ENCODE measurements at regions not wholly inside any gene's neighbourhood (a gene's known extent, or its start where the extent isn't known, plus 50 kb on each side); places are given as distances from the start of the nearest gene placed in this dataset.

GRCh38 chr6:23081701-23082100, 512.3 kb downstream of the HDGFL1 start:
- no peaks in the 10 kb centered on the region for H3K36me3 ChIP-seq (replicated peaks in 1 of 2; ENCODE audit: control insufficient read depth in 1 of 2, insufficient read depth in 2 of 2, low read length in 2 of 2)
- peaks cover 99% of the 10 kb centered on the region for H3K9me3 ChIP-seq (ENCODE audit: low read length)
- peak; percentile 31 to 44 for TF ChIP-seq MAFK (conservative IDR thresholded peaks at IDR 0.05 in 1 of 2, IDR thresholded peaks at IDR 0.05 in 1 of 2; ENCODE audit: low read length in 2 of 2)
- TF ChIP-seq PITX1 (CRISPR knock-in tag; IDR thresholded peaks at IDR 0.05): no peak
- TF ChIP-seq MAFF (IDR thresholded peaks at IDR 0.05; ENCODE audit: low read depth, low read length): 0 out of 2 replicates have a peak, but pooled peaks have one; percentile 23
- no peak overlapping the region for H3K4me2 ChIP-seq (ENCODE audit: low read depth, low read length)
- intact Hi-C loops (cut with micrococcal nuclease; ENCODE audit: unreplicated experiment) (no loop called here), in situ Hi-C loops (cut with HindIII; ENCODE audit: extremely low pct_ligation_motif_present, low pct_unique_long_range_greater_than_20kb) (no loop called here)
- H2AFZ ChIP-seq (ENCODE audit: low read length): no peak overlapping the region
- no peak overlapping the region for H3K4me3 ChIP-seq (replicated peaks in 1 of 3; ENCODE audit: insufficient read depth in 1 of 3, low read depth in 2 of 3, low read length in 3 of 3)
- FAIRE-seq (no peak), ATAC-seq (no peak), DNase-seq (ENCODE audit: low spot score) (no peak)
- H3K4me1 ChIP-seq (ENCODE audit: insufficient read depth, low read length): no peaks in the 10 kb centered on the region
- H3K27me3 ChIP-seq (ENCODE audit: control insufficient read depth in 1 of 2, insufficient read depth in 2 of 2, low read length in 2 of 2): no peaks in the 10 kb centered on the region
- no peak overlapping the region for H3K27ac ChIP-seq (ENCODE audit: extremely low read length, insufficient read depth, low read length)
- WGBS (ENCODE audit: low lambda C conversion rate): 30% methylated on average over 1 of the region's 1 CpG
- H3K9ac ChIP-seq (ENCODE audit: insufficient read depth, low read depth, low read length): no peak overlapping the region
- no TSS peak for BruUV-seq (replicated peaks)
- H4K20me1 ChIP-seq (ENCODE audit: insufficient read depth, low read length): no peaks in the 10 kb centered on the region
- ChIA-PET POLR2A (no interaction called here), CTCF (ENCODE audit: low intra/inter-chr PET ratio, low total read pairs) (no interaction called here)
- no peaks in the 10 kb centered on the region for H3K79me2 ChIP-seq (ENCODE audit: insufficient read depth, low read length)

GRCh38 chr6:23086100-23086499, 516.7 kb downstream of the HDGFL1 start:
- ATAC-seq (no peak), DNase-seq (ENCODE audit: low spot score) (no peak), FAIRE-seq (no peak)
- ChIA-PET POLR2A (no interaction called here), CTCF (ENCODE audit: low intra/inter-chr PET ratio, low total read pairs) (no interaction called here)
- Histone ChIP-seq H3K4me2 (ENCODE audit: low read depth, low read length) (no peak overlapping the region), H3K9me3 (ENCODE audit: low read length) (peaks cover 99% of the 10 kb centered on the region), H3K4me3 (replicated peaks in 1 of 3; ENCODE audit: insufficient read depth in 1 of 3, low read depth in 2 of 3, low read length in 3 of 3) (no peak overlapping the region), H3K4me1 (ENCODE audit: insufficient read depth, low read length) (no peaks in the 10 kb centered on the region), H3K27ac (ENCODE audit: extremely low read length, insufficient read depth, low read length) (no peak overlapping the region), H3K36me3 (replicated peaks in 1 of 2; ENCODE audit: control insufficient read depth in 1 of 2, insufficient read depth in 2 of 2, low read length in 2 of 2) (no peaks in the 10 kb centered on the region), H4K20me1 (ENCODE audit: insufficient read depth, low read length) (no peaks in the 10 kb centered on the region), H2AFZ (ENCODE audit: low read length) (no peak overlapping the region), H3K9ac (ENCODE audit: insufficient read depth, low read depth, low read length) (no peak overlapping the region), H3K27me3 (ENCODE audit: control insufficient read depth in 1 of 2, insufficient read depth in 2 of 2, low read length in 2 of 2) (no peaks in the 10 kb centered on the region), H3K79me2 (ENCODE audit: insufficient read depth, low read length) (no peaks in the 10 kb centered on the region)
- WGBS (ENCODE audit: low lambda C conversion rate): 2% methylated on average over 2 of the region's 2 CpGs
- TF ChIP-seq MAFK (conservative IDR thresholded peaks at IDR 0.05 in 1 of 2, IDR thresholded peaks at IDR 0.05 in 1 of 2; ENCODE audit: low read length in 2 of 2) (peak; percentile 47 to 69), NCOA2 (CRISPR knock-in tag; IDR thresholded peaks at IDR 0.05) (no peak), MAFF (IDR thresholded peaks at IDR 0.05; ENCODE audit: low read depth, low read length) (peak; percentile 57)
- BruUV-seq (replicated peaks): no TSS peak
- in situ Hi-C loops (cut with HindIII; ENCODE audit: extremely low pct_ligation_motif_present, low pct_unique_long_range_greater_than_20kb): no loop called here
- intact Hi-C loops (cut with micrococcal nuclease; ENCODE audit: unreplicated experiment): no loop called here

Data from HepG2 (cell line).